Dermis blood vessel endothelial cell (primary cell): ENCODE measurements at regions not wholly inside any gene's neighbourhood (a gene's known extent, or its start where the extent isn't known, plus 50 kb on each side); places are given as distances from the start of the nearest gene placed in this dataset.

ENCODE experiments used
- DNase-seq: peaks from one replicate; pipeline ENCODE4 v3.0.0; 2010

GRCh38 chr12:27907766-27908165, 64.8 kb downstream of the PTHLH start:
- no peak for DNase-seq

GRCh38 chr12:27906658-27907473, 65.7 kb downstream of the PTHLH start:
- no peak for DNase-seq

DNA sequence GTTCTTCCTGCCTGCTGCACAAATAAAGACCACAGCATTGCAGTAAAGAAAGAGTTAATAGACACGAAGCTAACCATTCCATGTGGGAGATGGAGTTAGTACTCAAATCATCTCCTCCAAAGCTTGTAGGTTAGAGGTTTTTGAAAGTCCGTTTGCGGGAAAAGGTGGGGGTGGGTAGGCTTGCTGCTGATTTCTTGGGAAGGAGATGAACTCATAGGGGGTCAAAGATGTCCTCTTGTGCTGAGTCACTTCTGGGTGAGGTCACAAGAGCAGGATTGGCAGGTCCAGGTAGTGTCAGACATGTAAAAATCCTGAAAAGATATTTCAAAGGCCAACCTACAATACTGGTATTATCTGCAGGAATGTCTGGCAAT, 66.4 kb downstream of the PTHLH start:
- DNase-seq: no peak

- DNase-seq: no peak
These were observed 67.0 kb downstream of the PTHLH start for GRCh38 chr12:27905285-27906126.

DNA sequence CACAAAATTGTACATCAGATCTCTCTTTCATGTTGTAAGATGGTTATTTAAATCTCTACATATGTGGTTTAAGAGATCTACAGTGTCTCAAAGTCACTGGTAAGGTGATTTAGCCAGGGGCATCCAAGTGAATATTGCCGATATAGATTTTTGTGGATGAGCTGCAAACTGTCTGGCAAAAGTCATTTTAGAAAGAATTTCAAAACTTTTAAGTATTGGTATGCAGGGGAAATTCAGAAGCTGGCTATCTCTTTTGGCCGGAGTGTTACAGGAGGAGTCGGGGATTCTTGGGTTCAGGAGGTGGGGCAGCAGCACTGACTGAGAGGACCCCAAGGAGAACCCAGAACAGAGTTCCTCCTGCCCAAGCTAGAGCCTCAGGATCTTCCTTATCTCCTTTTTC, 69.9 kb downstream of the PTHLH start:
- no peak for DNase-seq

- no peak for DNase-seq
These were observed 70.6 kb downstream of the PTHLH start for GRCh38 chr12:27901959-27902358.

GRCh38 chr12:27900920-27901879, 71.3 kb downstream of the PTHLH start:
- DNase-seq: peak; percentile 6

DNA sequence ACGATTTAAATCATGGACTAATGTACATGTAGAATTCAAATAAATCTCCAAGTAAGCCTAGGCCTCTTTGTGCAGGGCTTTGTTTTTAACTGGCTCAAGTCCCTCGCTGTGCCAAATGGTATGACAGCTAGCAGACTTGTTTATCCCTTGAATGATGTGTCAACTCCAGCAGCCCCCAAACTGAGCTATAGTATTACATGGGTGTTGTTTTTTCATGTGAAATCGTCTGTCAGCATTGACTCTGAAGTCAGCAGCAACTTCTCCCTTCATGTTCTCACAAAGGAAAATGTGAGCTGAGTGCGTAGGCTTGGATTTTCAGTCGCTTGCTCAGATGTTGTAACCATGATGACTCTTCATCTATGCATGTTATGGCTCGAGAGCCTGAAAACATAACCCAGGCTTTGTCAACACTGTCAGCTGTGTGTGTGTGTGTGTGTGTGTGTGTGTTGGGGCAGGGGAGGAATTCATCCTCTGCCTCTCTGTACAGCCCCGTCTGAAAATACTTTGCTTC, 73.3 kb downstream of the PTHLH start:
- no peak for DNase-seq

- DNase-seq: no peak
These were observed 74.5 kb downstream of the PTHLH start for GRCh38 chr12:27898022-27898421.

DNA sequence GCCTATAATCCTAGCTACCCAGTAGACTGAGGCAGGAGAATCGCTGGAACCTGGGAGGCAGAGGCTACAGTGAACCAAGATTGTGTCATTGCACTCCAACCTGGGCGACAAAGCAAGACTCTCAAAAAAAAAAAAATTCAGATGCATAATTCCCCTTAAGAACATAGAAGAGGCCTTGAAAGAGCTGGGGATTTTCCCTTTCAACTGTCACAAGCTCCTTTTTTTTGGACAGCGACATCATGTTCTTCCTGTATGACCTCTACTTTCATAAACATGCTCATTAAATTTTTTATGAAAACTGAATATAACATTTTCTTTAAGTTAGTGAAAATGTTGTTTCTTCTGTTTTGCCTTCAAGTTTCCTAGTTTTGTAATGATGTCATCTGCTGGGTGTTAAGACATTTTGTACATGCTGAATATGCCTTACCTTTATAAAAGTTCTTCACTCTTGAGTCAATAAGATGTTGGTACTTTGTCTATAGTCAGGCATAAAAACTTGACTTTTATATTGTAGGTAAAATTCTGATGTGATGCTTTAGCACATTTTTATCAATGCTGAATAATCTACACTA, 76.0 kb downstream of the PTHLH start:
- no peak for DNase-seq

DNA sequence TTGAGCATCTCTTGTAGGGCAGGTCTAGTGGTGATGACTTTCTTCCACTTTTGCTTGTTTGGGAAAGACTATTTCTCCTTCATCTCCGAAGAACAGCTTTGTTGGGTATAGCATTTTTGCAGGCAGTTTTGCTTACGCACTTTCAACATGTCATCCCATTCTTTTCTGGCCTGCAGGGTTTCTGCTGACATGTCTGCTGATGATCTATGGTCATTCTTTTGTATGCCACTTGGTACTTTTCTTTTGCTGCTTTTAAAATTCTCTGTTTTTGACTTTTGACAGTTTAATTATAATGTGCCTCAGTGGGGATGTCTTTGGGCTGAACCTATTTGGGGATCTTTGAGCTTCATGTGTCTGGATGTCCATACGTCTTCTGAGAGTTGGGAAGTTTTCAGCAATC, 78.2 kb downstream of the PTHLH start:
- no peak for DNase-seq

DNA sequence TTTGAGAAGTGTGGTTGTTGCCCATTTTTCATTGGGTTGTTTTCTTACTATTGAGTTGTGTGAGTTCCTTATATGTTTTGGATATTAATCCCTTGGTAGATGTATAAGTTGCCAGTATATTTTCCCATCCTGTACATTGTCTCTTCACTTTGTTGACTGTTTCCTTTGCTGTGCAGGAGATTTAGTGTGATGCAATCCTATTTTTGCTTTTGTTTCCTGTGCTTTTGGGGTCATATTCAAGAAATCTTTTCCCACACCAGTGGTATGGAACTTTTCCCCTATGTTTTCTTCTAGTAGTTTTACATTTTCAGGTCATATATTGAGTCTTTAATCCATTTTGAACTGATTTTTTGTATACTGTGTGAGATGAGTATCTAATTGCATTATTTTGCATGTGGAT, 92.8 kb downstream of the PTHLH start:
- no peak for DNase-seq

- no peak for DNase-seq
These were observed 95.6 kb upstream of the MANSC4 start for GRCh38 chr12:27875677-27876076.

DNA sequence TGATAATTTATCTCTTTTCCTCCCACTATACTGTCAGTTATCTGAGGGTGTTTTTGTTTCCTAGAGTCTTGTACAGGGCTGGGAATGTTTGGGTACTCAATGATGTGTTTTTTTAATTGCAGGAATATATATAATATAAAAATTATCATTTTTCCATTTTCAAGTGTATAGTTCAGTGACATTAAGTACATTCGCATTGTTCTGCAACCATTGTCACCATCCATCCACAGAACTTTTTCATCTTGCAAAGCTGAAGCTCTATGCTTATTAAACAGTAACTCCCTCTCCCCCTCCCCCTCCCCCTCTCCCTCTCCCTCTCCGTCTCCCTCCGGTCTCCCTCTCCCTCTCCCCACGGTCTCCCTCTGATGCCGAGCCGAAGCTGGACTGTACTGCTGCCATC, 93.0 kb upstream of the MANSC4 start:
- DNase-seq: no peak

DNA sequence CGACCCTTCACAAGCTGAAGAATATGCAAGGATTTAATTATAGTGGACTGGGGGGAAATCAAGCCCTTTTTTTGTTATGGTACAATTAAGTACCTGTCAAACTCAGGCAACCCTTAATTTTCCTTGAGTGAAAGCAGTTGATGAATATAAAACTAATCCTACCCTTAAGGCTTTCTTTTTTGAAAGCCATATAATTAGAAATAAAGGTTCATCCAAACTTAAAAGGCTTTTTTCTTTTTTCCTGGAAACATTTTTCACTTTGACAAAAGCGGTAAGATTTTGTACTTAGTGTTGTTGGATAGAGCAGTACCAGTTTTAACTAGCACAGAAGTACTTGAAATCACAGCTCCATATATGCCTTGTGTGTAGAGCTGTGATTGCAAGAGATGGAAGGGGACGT, 91.9 kb upstream of the MANSC4 start:
- no peak for DNase-seq

- no peak for DNase-seq
These were observed 90.9 kb upstream of the MANSC4 start for GRCh38 chr12:27870939-27871338.

DNA sequence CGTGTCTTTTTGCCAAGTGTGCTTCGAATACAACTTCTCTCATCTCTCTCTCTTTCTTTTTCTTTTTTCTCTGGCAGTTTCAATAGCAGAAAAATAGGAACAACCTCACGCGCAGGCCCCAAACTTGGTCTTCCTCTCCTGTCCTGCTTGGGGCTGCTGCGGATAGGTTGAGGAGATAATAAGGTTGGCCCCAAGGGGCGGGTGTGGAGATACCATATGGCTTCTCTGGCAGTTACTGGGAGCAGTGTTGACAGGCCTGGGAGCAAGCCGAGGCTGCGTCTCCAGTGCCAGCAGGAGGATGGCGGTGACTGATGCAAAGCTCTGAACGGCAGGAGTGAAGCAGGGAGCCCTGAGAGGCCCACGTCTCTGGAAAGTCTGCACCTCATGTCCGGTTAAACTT, 89.5 kb upstream of the MANSC4 start:
- no peak for DNase-seq

- no peak for DNase-seq
These were observed 88.1 kb upstream of the MANSC4 start for GRCh38 chr12:27868139-27868538.

DNA sequence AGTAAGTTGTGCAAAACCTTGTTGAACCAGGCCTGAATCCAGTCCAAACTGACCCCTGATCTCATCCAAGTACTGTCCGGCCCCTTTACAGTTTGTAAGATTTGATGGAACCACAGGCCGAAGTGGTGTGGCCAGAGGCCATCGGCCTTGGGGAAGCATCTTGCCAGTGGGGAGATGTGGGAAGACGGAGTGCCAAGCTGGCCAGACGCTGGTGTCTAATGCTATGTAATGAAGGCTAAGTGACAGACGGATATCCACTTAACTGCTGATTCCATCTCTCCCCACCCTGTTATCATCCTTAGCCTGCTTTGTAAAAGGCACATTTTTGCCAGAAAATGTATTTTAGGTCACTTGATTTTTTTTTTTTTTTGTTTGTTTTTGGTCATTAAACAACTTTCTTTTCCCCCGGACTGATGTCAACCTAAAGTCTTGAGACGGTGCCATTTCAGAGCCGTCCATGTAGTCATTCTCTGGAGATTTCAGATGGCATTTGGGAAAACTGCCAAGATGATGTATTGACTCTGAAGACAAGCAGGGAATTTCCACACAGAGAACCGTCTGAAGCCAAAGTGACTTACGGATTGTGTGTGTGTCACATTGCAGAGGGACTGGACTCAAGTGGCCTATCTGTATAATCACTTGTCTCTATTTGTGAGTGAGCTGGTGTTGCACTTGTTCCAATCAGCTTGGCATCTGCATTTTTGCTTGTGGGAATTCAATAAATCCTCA, 86.5 kb upstream of the MANSC4 start:
- peak; percentile 1 for DNase-seq

- no peak for DNase-seq
These were observed 85.4 kb upstream of the MANSC4 start for GRCh38 chr12:27865421-27865820.

DNA sequence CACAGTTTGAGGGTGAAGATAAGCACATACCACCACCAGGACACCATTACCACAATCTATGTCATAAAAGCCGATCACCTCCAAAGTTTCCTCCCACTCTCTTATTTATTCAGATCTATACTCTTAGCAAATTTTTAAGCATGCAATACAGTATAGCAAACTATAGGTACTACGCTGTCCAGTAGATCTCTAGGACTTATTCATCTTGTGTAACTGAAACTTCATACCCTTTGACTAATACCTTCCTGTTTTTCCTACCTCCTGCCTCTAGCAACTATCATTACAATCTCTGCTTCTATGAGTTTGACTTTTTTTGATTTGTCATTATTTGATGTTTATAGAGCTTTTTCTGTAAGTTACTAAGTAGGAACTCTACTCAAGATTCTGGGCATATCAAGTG, 84.5 kb upstream of the MANSC4 start:
- no peak for DNase-seq

DNA sequence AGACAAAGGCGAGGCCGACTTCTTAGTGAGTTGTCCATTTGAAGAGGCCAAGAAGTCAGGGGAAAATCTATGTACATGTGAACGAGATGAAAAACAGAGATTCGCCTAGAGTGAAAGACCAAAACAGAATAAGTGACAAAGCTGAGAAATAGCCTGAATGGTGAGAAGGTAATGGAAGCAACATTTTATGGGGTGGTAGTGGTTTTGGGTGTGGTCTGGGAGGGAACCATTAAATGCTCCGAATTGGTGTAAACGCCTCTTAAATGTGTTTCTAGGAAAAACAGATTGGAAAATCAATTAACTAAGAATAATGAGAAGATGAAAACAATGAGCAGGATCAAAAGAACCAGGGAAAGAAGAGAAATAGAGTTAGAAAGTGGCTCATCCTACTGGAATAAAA, 83.8 kb upstream of the MANSC4 start:
- no peak for DNase-seq
